ENCODE measurements at regions not wholly inside any gene's neighbourhood (a gene's known extent, or its start where the extent isn't known, plus 50 kb on each side); places are given as distances from the start of the nearest gene placed in this dataset.

GRCh38 chr18:43482600-43482999, 205.3 kb upstream of the SYT4 start:
- DNase-seq: no peak

GRCh38 chr18:43484710-43485109, 207.4 kb upstream of the SYT4 start:
- DNase-seq: no peak

GRCh38 chr18:43485545-43485963, 208.3 kb upstream of the SYT4 start:
- no peak for DNase-seq

GRCh38 chr18:43486462-43486861, 209.2 kb upstream of the SYT4 start:
- peak; percentile 11 for DNase-seq

GRCh38 chr18:43501099-43501498, 223.8 kb upstream of the SYT4 start:
- no peak for DNase-seq

GRCh38 chr18:43506935-43507334, 229.6 kb upstream of the SYT4 start:
- no peak for DNase-seq

GRCh38 chr18:43507842-43508481, 230.7 kb upstream of the SYT4 start:
- no peak for DNase-seq

- no peak for DNase-seq
Measured at GRCh38 chr18:43514747-43515146, 237.5 kb upstream of the SYT4 start.

- DNase-seq: no peak
Measured at GRCh38 chr18:43515481-43515880, 238.2 kb upstream of the SYT4 start.

GRCh38 chr18:43524260-43524659, 247.0 kb upstream of the SYT4 start:
- DNase-seq: no peak

GRCh38 chr18:43525169-43525568, 247.9 kb upstream of the SYT4 start:
- DNase-seq: no peak

GRCh38 chr18:43526426-43527145, 249.3 kb upstream of the SYT4 start:
- no peak for DNase-seq

GRCh38 chr18:43531438-43531837, 254.1 kb upstream of the SYT4 start:
- no peak for DNase-seq

GRCh38 chr18:43533371-43533770, 256.1 kb upstream of the SYT4 start:
- no peak for DNase-seq

GRCh38 chr18:43534511-43534910, 257.2 kb upstream of the SYT4 start:
- DNase-seq: no peak

- no peak for DNase-seq
Measured at GRCh38 chr18:43539862-43540261, 262.6 kb upstream of the SYT4 start.

- no peak for DNase-seq
Measured at GRCh38 chr18:43542016-43542415, 264.7 kb upstream of the SYT4 start.

- no peak for DNase-seq
Measured at GRCh38 chr18:43543236-43543635, 265.9 kb upstream of the SYT4 start.

- no peak for DNase-seq
Measured at GRCh38 chr18:43547456-43547855, 270.2 kb upstream of the SYT4 start.

GRCh38 chr18:43559507-43559906, 282.2 kb upstream of the SYT4 start:
- no peak for DNase-seq

GRCh38 chr18:43563780-43564179, 286.5 kb upstream of the SYT4 start:
- DNase-seq: no peak

- no peak for DNase-seq
Measured at GRCh38 chr18:43570593-43570992, 293.3 kb upstream of the SYT4 start.

GRCh38 chr18:43571078-43571689, 293.9 kb upstream of the SYT4 start:
- DNase-seq: peak; percentile 17

GRCh38 chr18:43572163-43572562, 294.9 kb upstream of the SYT4 start:
- no peak for DNase-seq
